AG20443 (cell line): ENCODE measurements at regions not wholly inside any gene's neighbourhood (a gene's known extent, or its start where the extent isn't known, plus 50 kb on each side); places are given as distances from the start of the nearest gene placed in this dataset.
A peak's percentile ranks its signal among the peaks of the same experiment; 100 is the strongest.

Source experiments
- DNase-seq: peaks from one replicate; pipeline ENCODE4 v3.0.0; 2012; ENCODE audit warnings: low spot score, mixed read lengths

DNA sequence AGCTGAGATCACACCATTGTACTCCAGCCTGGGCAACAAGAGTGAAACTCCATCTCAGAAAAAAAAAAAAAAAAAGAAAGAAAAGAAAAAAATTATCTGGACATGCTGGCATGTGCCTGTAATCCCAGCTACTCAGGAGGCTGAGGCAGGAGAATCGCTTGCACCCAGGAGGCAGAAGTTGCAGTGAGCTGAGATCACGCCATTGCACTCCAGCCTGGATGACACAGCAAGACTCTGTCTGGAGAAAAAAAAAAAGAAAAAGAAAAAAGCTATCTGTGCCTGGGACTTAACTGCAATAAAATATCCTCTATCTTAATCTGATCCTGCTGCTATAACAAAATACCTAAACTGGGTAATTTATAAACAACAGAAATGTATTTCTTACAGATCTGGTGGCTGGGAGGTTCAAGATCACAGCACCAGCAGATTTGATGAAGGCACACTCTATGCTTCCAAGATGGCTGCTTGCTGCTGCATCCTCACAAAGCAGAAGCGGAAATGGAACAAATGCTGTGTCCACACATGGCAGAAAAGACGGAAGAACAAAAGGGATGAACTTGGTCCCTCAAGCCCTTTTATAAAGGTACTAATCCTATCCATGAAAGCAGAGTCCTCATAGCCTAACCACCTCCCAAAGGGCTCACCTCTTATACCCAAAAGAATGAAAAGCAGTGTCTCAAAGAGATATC is 273.3 kb upstream of the JARID2 start:
- no peak for DNase-seq

DNA sequence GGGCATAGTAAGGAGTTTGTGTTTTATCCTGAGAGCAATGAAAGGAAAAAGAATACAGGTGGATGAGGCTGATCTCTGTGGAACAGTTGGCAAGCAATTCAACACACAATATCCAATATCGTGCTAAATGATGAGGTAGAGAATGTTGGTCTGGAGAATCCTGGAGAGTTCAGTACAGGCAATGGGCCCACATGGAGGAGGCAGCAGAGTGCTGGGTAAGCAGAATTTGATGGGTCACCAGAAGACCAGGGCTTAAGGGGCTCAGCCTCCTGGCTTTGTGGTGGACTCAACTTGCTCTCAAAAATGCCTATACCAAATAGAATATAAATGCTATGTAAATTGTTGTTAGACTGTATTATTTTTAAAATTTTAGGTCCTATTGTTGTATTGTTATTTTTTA is 271.5 kb upstream of the JARID2 start:
- no peak for DNase-seq

DNA sequence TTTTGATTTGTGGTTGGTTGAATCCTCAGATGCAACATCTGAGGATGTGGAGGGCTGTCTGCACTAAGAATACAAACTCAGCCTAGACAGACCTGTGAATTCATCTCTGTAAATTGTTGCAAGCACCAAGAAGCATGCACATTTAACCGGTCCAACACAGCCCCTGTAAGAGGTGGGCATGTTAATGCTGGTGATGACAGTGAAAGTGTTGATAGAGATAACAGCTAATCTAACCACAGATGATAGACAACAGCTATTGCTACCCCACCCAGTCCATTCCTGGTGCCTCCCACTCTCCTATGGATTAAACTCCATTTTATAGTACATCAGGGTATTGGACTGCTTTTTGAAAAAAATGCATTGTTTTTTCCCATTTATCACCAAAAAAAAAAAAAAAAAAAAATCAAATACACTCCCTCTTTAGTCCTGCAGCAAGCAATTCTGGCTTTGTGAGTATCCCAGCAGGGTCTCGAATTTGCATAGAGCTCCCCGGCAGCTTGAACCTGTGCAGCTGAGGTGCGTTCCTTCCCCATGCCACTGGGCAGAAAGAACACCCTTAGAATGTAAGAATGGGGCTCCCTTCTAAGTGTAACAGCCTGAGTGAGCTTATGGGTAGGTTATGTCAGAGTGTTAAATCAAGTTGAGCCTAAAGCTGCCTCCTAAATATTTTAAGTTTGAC is 270.9 kb upstream of the JARID2 start:
- no peak for DNase-seq

DNA sequence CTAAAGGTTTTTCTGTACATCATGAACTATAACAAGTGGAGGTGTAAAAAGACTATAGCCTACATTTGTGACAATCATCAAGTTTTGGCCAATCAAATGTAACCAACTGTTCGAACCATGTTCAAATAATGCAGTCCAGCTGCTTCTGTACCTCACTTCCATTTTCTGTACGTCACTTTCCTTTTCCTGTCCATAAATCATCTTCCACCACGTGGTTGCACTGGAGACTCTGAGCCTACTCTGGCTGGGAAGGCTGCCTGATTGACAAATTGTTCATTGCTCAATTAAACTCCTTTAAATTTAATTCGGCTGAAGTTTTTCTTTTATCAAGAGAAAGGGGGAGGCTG is 270.4 kb upstream of the JARID2 start:
- no peak for DNase-seq

DNA sequence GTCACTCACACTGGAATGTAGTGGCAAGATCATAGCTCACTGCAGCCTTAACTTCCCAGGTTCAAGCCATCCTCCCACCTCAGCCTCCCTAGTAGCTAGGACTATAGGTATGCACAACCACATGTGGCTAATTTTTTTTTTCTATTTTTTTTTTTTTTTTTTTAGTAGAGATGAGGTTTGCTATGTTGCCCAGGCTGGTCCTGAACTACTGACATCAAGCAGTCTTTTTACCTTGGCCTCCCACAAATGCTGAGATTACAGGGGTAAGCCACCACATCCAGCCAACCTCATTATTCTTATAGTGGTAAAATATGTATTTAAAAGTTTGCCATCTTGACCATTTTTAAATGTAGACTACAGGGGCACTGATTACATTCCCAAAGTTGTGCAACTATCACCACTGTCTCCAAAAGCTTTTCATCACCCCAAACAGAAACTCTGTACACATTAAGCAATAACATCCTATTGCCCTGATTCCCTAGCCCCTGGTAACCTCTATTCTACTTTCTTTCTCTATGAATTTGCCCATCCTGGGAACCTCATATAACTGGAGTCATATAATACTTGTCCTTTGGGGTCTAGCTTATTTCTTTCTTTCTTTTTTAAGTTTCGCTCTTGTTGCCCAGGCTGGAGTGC is 268.0 kb upstream of the JARID2 start:
- no peak for DNase-seq

DNA sequence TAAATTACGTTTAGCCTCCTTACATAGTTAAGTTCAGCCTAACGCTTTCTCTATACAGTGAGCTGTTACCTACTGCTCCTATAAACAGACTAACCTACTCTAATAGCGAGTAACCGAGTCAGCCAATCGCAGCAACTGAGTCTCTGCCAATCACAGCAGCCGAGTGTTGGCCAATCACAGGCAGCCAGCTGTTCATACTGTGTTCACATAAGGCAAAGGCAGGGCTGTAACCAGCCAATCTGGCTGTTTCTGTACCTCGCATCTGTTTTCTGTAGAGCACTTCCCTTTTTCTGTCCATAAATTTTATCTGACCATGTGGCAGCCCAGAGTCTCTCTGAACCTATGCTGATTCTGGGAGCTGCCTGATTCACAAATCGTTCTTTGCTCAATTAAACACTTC is 263.9 kb upstream of the JARID2 start:
- DNase-seq = no peak

DNA sequence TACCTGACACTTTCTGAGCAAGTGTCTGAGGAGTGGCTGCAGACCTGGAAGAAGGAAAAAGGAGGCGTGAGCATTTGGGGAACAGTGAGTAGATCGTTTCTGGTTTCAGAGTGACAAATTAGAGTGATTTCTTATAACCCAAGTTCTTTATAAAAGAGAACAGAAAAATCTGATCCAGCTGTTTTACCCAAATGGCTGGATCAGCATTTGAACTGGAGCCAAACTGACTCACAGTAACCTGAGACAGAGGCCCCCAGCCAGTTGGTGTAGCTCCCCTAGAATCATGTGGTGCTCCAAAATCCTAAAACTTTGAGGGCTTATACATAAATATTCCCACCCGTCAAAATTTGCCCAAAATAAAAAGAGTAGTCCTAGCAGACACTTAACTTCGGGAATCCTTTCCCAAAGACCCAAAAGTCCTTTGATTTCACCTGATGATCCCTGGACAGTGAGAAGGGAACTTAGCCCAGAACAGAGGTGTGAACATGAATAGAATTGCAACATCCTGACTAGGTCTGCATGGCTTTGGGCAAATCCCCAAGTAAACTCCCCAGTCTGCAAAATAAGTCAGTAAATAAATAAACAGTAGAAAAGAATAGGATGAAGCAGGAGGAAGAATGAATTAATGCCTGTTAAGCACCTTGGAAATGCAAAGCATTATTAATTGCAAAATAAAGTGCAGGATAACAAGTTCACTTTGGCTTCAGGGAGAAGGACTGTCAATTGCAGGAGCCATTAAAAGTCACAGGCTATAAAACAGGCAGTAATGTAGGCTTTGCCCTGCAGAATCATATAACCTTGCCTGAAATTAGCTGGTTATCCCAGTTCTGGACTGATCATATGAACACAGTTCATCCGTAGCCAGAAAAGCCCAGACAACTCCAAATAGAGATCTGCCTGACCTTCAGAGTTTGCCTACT is 262.0 kb upstream of the JARID2 start:
- no peak for DNase-seq

DNA sequence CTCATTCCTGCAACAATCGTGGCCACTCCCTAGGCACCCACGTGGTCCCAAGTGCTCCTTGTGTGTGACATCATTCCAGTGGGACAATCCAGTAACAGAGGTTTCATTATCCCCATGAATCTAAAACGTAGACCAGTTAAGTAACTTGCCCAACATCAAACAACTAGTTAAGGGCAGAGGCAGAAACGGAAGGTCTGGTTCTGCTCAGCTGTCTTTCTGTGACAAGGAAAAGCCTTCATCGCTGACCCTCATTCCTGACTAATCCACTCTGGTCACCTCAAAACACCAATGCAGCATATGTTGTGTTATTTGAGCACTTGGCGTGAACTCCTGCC is 261.4 kb upstream of the JARID2 start:
- peak; percentile 51 for DNase-seq

DNA sequence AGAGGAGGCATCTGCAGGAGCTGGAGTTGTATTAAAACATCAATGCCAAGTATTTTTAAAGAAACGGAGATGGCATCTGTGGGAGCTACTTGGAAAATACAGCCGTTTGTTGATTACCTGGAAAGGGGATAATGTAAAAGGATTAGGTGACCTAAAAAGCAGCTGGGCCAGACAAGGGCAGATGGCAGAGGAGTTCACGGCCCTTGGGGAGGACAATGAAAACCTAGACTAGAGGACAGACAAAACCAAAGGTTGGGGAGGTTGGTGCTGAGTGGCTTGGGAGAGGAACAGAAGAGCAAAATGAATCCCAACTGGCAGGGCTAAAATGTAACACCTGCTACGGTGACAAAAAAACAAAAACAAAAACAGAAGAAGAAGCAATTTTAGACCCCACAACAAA is 260.5 kb upstream of the JARID2 start:
- DNase-seq = no peak

DNA sequence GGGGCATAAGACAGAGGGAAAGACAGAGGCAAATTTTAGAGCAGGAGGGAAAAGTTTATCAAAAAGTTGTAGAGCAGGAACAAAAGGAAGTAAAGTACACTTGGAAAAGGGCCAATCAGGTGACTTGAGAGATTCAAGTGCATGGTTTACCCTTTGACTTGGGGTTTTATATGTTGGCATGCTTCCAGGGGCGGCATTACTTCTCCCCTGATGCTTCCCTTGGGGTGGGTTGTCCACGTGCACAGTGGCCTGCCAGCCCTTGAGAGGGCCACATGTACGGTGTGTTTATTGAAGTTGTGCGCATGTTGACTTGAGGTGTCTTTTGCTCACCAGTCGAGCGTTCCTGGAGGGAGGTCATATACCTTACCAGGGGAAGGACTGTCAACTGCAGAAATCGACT is 259.5 kb upstream of the JARID2 start:
- no peak for DNase-seq

DNA sequence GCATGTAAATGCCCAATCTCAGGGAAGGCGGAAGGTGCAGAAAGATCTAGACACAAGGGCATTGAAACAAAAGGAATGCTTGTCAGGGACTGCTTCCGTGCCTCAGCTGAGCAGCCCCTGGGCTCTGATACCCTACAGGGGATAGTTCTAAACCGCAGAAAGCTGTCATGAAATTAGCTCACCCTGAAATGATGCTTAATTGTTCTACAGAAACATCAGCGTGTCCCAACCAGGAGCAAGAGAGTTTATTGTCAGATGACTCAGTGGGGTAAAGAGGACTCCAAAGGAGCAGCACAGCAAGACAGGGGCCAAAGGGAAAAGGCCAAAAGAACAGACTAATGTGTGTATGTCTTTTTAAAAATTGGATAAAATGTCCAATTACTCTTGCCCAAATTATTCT is 258.4 kb upstream of the JARID2 start:
- no peak for DNase-seq

DNA sequence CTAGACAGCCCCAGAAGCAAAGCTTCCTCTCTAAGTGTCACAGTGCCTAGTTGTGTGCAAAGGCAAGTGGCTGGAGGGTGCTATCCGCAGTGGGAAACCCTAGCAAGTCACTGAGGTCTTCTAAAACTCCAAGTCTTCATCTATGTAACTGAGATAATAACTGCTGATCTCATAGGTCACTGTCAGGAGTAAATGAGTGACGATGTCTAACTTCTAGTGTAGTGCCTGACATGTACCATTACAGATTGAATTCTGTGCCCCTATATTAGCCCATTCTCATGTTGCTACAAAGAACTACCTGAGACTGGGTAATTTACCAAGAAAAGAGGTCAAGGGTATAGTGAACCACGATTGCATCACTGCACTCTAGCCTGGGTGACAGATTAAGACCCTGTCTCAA is 253.5 kb upstream of the JARID2 start:
- DNase-seq = no peak

DNA sequence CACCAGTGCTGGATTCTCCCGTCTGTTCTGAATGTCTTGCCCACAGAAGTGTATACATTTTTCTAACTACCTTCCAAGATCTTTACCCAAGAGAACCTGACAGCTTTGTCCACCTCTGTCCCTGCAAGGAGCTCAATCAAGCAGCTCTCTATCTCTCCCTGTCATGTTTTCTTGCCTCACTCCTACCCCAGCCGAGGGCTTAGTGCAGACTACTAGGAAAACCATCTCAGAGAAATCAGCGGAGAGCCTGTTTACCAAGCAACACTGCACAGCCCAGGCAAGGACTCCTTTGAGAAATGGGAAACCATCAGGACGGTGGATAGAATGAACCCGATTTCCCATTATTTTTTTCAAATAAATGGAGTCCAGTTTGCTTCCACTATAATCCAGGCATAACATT is 250.7 kb upstream of the JARID2 start:
- no peak for DNase-seq

DNA sequence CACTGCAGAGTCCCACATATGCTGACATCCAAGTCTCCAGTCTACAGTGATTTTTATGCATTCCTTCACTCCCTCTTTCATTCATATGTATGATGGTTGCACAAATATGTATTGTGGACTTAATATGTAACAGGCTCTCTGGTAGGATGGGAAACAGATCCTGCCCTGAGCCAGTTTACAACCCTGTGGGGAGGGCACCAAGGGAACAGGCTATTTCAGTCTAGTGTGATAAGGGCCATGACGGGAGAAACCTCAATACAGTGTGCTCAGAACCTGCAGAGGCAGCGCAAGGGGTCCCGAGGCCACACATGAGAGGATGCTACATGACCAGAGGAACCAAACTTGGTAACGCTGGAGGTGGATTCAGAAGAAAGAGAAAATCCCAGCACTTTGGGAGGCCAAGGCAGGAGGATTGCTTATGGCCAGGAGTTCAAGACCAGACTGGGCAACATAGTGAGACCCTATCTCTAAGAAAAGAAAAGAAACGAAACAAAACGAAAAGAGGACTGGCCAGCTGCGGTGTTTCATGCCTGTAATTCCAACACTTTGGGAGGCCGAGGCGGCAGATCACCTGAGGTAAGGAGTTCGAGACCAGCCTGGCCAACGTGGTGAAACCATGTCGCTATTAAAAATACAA is 249.8 kb upstream of the JARID2 start:
- DNase-seq = no peak

DNA sequence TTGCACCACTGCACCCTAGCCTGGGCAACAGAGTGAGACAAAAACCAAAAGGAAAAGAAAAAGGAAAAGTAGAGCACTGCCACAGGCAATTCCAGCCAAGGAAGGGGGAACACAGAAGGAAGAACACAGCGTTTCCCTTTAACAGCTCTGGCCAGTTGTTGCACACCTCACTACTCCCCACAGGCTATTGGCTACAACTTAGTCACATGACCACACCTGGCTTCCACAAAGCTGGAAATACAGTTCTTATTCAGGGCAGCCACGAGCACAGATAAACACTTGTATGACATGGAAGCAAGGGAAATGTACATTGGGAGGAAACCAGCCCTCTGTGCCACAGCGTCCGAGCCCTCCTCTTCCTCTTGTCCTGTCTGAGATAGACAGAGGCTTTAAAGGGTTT is 249.0 kb upstream of the JARID2 start:
- no peak for DNase-seq

DNA sequence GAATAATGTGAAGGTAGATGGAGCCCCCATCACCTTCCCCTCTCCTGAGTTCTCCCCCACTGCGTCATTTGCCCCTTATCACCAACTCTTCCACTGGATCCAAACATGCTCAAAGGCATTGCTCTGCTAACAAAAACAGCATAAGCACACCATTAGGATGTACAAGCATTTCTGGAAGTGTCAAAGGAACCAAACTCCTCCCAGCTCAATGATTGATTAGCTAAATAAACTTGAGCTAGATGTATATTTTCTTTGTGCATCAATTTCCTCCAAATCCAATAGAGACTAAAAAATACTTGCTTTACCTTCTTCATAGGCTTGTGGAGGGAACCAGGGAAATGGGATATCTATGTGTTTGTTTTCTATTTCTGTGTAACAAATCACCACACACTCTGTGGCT is 248.4 kb upstream of the JARID2 start:
- no peak for DNase-seq

DNA sequence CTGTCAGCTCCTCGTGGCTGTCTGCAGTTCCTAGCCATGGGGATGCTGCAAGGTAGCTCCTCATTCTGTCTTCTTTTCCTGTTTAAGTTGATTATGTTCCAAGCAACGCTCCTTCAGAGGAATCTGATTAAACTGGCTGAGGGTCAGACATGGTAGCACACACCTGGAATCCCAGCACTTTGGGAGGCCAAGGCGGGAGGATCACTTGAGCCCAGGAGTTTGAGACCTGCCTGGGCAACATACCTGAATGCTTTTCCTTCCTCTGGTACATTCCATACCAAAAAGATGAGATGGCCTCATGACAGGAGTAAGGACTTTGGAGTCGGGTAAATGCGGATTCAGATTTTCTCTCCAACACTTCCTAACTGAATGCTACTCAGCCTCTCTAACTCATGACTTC is 246.8 kb upstream of the JARID2 start:
- DNase-seq = no peak

DNA sequence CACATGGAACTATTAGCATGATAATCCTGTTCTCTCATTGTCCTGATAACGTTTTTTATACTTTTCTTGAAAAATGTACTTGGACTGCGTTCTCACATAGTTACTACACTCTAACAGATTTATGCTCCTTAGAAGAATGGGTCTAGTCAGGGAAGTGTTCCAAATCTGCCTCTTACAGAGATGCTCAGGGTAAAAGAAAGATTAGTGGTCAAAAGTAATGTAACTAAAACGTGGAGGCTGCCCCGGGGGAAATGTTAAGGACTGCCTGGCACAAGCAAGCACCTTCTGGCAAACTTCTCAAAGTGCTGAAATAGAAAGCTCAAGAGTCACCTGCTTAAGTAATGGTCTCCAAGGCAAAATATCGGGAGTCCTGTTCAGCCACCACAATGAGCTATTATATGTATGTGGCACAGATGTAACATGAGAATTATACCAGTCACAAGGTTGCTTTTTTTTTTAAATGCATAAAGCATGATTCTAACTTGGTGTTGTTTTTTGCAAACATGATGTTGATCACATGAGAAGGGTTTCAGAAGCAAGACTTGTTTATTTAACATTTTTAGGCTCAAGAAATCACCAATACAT is 244.5 kb upstream of the JARID2 start:
- DNase-seq = no peak

DNA sequence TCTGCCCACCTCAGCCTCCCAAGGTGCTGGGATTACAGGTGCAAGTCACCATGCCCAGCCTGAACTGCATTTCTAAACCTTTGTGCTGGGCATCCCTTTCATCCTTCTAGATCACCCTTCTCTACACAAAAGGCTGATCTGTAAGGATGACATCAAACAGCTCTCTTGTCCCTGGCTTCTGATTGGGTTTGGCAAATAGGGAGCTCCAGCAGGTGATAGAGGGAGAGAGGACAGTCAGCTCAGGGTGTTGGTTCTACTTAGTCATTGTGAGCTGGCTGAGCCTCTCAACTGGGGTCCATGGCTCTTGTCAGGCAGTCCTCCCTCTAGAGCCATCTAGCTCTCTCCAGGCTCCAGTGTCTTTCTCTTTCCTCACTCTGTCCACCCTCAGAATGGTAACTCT is 237.6 kb upstream of the JARID2 start:
- DNase-seq = no peak

DNA sequence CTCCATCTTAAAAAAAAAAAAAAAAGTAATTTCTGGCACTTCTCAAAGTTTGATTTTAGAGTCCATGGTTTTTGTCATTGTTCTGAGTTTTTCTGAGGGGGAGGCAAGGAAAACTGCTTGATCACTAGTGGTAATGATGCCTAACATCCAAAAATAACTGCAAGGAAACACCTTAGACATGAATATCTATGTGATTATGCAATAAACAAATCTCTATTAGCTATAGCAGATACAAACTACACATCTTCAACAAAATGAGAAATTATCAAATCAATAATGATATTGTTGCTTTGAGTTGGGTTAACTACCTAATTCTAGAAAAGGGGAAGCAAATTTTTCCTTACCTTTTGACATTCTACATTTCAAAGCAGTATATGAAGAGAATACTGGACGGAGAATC is 230.9 kb upstream of the JARID2 start:
- DNase-seq = no peak

DNA sequence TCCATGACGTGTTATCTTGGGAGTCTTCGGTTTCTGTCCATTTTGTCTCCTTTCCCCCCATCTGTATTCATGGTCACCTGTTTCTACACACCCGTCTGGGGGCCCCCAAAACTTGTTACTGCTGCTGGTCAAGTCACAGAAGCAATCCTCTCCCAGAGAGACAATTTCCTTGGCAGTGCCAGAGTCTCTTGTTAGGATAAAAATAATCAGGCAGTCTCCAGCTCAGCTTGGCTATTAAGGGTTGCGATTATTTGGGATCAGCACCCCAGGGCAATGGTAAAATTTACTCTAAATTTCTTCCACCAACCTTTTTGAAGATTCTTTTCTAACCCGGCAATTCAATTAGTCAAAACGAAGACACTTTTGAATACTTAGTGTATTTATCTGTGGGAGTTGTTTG is 229.1 kb upstream of the JARID2 start:
- DNase-seq = no peak

DNA sequence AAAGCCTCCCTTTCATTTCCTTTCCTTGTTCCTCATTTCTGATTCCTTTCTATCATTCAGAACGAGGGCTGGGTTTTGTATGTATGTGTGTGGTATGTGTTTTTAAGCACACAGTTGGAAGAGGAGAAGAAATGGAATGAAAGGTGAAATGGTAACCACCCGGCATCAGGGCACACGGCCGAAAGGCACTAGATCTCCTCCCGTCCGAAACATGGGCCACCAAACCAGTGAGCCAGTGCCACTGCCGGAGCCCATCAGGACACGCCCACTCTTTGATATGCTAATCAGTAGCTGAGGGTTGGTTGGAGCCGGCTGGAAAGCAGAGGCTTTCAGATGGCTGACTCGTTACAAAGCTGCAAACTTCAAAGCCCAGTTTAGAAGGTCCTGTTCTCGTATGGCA is 228.6 kb upstream of the JARID2 start:
- peak; percentile 61 for DNase-seq
